Panc1 (cell line): ENCODE measurements at regions not wholly inside any gene's neighbourhood (a gene's known extent, or its start where the extent isn't known, plus 50 kb on each side); places are given as distances from the start of the nearest gene placed in this dataset.

ENCODE experiments used
- POLR2AphosphoS5 ChIP-seq: IDR thresholded peaks from 2 replicates; pipeline ENCODE4 v1.6.1; 2012; ENCODE audit warnings: mild to moderate bottlenecking, low read depth, low read length, moderate library complexity
- SIN3A ChIP-seq: IDR thresholded peaks from 2 replicates; pipeline ENCODE4 v1.6.1; 2012; ENCODE audit warnings: low read depth, mild to moderate bottlenecking, low read length, moderate library complexity, borderline replicate concordance; ENCODE audit not compliant: insufficient read depth
- TCF7L2 ChIP-seq: IDR thresholded peaks from 2 replicates; pipeline ENCODE4 v1.6.1; 2011; ENCODE audit warnings: mild to moderate bottlenecking, low read depth, low read length, inconsistent platforms
- TF ChIP-seq, protein P1 (sequence below): fragments of 450-650 bp; IDR thresholded peaks from 2 replicates; pipeline ENCODE4 v1.5.1; 2017; ENCODE audit warnings: mild to moderate bottlenecking
- TF ChIP-seq, protein P2 (sequence below), 2 experiments: IDR thresholded peaks; 2 replicates each; pipeline ENCODE4 v1.6.1; 2011 to 2012; ENCODE audit warnings: low read depth in 2 of 2, control low read depth in 1 of 2, low read length in 1 of 2, mild to moderate bottlenecking in 1 of 2, moderate library complexity in 1 of 2; ENCODE audit not compliant: insufficient read depth in 1 of 2

DNA sequence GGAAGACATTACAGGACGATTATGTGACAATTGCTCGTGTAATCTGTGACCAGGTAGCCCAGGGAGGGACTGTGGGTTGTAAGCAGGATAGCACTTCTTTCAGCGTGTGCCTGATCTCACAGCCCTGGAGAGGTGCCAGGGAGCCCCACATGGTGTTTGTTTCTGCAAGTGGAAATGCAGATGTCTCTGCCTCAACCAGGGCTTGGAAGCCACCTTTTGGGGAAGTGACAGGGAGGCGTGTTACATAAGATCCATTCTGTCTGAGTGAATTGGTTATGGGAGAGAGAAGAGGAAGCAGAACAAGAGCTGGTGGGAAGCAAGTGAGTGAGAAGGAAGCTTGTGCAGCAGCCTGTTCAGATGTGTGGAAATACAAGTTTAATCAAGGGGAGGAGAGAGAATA lies 104.5 kb upstream of the GATB start:
- TF ChIP-seq, protein P1, sequence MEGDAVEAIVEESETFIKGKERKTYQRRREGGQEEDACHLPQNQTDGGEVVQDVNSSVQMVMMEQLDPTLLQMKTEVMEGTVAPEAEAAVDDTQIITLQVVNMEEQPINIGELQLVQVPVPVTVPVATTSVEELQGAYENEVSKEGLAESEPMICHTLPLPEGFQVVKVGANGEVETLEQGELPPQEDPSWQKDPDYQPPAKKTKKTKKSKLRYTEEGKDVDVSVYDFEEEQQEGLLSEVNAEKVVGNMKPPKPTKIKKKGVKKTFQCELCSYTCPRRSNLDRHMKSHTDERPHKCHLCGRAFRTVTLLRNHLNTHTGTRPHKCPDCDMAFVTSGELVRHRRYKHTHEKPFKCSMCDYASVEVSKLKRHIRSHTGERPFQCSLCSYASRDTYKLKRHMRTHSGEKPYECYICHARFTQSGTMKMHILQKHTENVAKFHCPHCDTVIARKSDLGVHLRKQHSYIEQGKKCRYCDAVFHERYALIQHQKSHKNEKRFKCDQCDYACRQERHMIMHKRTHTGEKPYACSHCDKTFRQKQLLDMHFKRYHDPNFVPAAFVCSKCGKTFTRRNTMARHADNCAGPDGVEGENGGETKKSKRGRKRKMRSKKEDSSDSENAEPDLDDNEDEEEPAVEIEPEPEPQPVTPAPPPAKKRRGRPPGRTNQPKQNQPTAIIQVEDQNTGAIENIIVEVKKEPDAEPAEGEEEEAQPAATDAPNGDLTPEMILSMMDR, result no peak
- TF ChIP-seq POLR2AphosphoS5 (no peak), TCF7L2 (no peak), SIN3A (no peak)
- TF ChIP-seq, protein P2, sequence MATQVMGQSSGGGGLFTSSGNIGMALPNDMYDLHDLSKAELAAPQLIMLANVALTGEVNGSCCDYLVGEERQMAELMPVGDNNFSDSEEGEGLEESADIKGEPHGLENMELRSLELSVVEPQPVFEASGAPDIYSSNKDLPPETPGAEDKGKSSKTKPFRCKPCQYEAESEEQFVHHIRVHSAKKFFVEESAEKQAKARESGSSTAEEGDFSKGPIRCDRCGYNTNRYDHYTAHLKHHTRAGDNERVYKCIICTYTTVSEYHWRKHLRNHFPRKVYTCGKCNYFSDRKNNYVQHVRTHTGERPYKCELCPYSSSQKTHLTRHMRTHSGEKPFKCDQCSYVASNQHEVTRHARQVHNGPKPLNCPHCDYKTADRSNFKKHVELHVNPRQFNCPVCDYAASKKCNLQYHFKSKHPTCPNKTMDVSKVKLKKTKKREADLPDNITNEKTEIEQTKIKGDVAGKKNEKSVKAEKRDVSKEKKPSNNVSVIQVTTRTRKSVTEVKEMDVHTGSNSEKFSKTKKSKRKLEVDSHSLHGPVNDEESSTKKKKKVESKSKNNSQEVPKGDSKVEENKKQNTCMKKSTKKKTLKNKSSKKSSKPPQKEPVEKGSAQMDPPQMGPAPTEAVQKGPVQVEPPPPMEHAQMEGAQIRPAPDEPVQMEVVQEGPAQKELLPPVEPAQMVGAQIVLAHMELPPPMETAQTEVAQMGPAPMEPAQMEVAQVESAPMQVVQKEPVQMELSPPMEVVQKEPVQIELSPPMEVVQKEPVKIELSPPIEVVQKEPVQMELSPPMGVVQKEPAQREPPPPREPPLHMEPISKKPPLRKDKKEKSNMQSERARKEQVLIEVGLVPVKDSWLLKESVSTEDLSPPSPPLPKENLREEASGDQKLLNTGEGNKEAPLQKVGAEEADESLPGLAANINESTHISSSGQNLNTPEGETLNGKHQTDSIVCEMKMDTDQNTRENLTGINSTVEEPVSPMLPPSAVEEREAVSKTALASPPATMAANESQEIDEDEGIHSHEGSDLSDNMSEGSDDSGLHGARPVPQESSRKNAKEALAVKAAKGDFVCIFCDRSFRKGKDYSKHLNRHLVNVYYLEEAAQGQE (IDR thresholded peaks at IDR 0.05; ENCODE audit: insufficient read depth in 1 of 2, low read depth in 2 of 2, low read length in 1 of 2), result no peak
